SK-N-SH treated with all-trans-retinoic acid at 6 μM for 48 hours (cell line): ENCODE measurements at regions not wholly inside any gene's neighbourhood (a gene's known extent, or its start where the extent isn't known, plus 50 kb on each side); places are given as distances from the start of the nearest gene placed in this dataset.

Experiments used
- ATAC-seq: fragments of 200-7000 bp; cut with Tn5 transposase; 3 replicates; pipeline ENCODE4 v1.9.1; 2020; ENCODE audit warnings: mild to moderate bottlenecking, moderate library complexity
- ARNTL ChIP-seq: fragments of 450-650 bp; formaldehyde crosslinking; IDR thresholded peaks from 2 replicates; pipeline ENCODE4 v1.5.0; 2020; ENCODE audit warnings: low read depth, mild to moderate bottlenecking, moderate library complexity, borderline replicate concordance
- BACH2 ChIP-seq: fragments of 250-450 bp; sonication (Bioruptor Pico); IDR thresholded peaks from 2 replicates; pipeline ENCODE4 v1.9.0; 2021; ENCODE audit warnings: mild to moderate bottlenecking, borderline replicate concordance
- CSDC2 ChIP-seq: fragments of 250-450 bp; sonication (Bioruptor Pico); IDR thresholded peaks from 2 replicates; pipeline ENCODE4 v1.5.0; 2020; ENCODE audit warnings: mild to moderate bottlenecking, moderate library complexity
- ESRRG ChIP-seq: fragments of 250-450 bp; sonication (Bioruptor Pico); IDR thresholded peaks from 2 replicates; pipeline ENCODE4 v1.6.1; 2021; ENCODE audit warnings: mild to moderate bottlenecking
- GLIS3 ChIP-seq: fragments of 250-450 bp; sonication (Bioruptor Pico); IDR thresholded peaks from 2 replicates; pipeline ENCODE4 v1.5.0; 2020; ENCODE audit warnings: mild to moderate bottlenecking, moderate library complexity
- ISL1 ChIP-seq: fragments of 250-450 bp; sonication (Bioruptor Pico); IDR thresholded peaks from 2 replicates; pipeline ENCODE4 v2.1.2; 2022; ENCODE audit warnings: mild to moderate bottlenecking, moderate library complexity
- OSR1 ChIP-seq: fragments of 250-450 bp; sonication (Bioruptor Pico); IDR thresholded peaks from 2 replicates; pipeline ENCODE4 v1.8.0; 2022; ENCODE audit warnings: moderate library complexity, mild to moderate bottlenecking, inconsistent platforms
- PPARA ChIP-seq: fragments of 250-450 bp; sonication (Bioruptor Pico); IDR thresholded peaks from 2 replicates; pipeline ENCODE4 v1.5.0; 2020; ENCODE audit warnings: mild to moderate bottlenecking, borderline replicate concordance
- SNAI2 ChIP-seq: fragments of 250-450 bp; sonication (Bioruptor Pico); IDR thresholded peaks from 2 replicates; pipeline ENCODE4 v1.5.0; 2020; ENCODE audit warnings: mild to moderate bottlenecking, moderate library complexity
- TCF4 ChIP-seq: fragments of 250-450 bp; sonication (Bioruptor Pico); IDR thresholded peaks from 2 replicates; pipeline ENCODE4 v1.8.0; 2021; ENCODE audit warnings: mild to moderate bottlenecking, moderate library complexity, borderline replicate concordance
- TOX ChIP-seq: fragments of 250-450 bp; sonication (Bioruptor Pico); IDR thresholded peaks from 2 replicates; pipeline ENCODE4 v1.8.0; 2021; ENCODE audit warnings: mild to moderate bottlenecking, moderate library complexity, borderline replicate concordance
- ZC3H10 ChIP-seq: fragments of 250-450 bp; sonication (Bioruptor Pico); IDR thresholded peaks from 2 replicates; pipeline ENCODE4 v1.5.1; 2021; ENCODE audit warnings: mild to moderate bottlenecking, moderate library complexity
- ZFP3 ChIP-seq: fragments of 250-450 bp; sonication (Bioruptor Pico); IDR thresholded peaks from 2 replicates; pipeline ENCODE4 v1.5.0; 2020; ENCODE audit warnings: mild to moderate bottlenecking, moderate library complexity
- ZFP30 ChIP-seq: fragments of 450-650 bp; formaldehyde crosslinking; IDR thresholded peaks from 2 replicates; pipeline ENCODE4 v1.5.0; 2022; ENCODE audit warnings: mild to moderate bottlenecking, moderate library complexity
- ZNF565 ChIP-seq: fragments of 450-650 bp; formaldehyde crosslinking; conservative IDR thresholded peaks from 2 replicates; pipeline ENCODE4 v1.5.0; 2020; ENCODE audit warnings: low read depth, mild to moderate bottlenecking, moderate library complexity
- ZNF70 ChIP-seq: fragments of 450-650 bp; formaldehyde crosslinking; IDR thresholded peaks from 2 replicates; pipeline ENCODE4 v1.5.0; 2020; ENCODE audit warnings: mild to moderate bottlenecking, moderate library complexity
- ZNF8 ChIP-seq: fragments of 450-650 bp; formaldehyde crosslinking; IDR thresholded peaks from 2 replicates; pipeline ENCODE4 v1.5.0; 2020; ENCODE audit warnings: mild to moderate bottlenecking, moderate library complexity
- TF ChIP-seq, protein P1 (sequence below): fragments of 250-450 bp; sonication (Bioruptor Pico); IDR thresholded peaks from 2 replicates; pipeline ENCODE4 v1.8.0; 2021; ENCODE audit warnings: low read depth, mild to moderate bottlenecking, moderate library complexity, borderline replicate concordance
- TF ChIP-seq, protein P2 (sequence below): fragments of 250-450 bp; sonication (Bioruptor Pico); IDR thresholded peaks from 2 replicates; pipeline ENCODE4 v1.8.0; 2020; ENCODE audit warnings: mild to moderate bottlenecking, moderate library complexity, borderline replicate concordance
- TF ChIP-seq, protein P3 (sequence below): fragments of 250-450 bp; sonication (Bioruptor Pico); IDR thresholded peaks from 2 replicates; pipeline ENCODE4 v1.5.1; 2020; ENCODE audit warnings: low read depth, mild to moderate bottlenecking, moderate library complexity
- TF ChIP-seq, protein P4 (sequence below): fragments of 250-450 bp; sonication (Bioruptor Pico); IDR thresholded peaks from 2 replicates; pipeline ENCODE4 v1.5.0; 2020; ENCODE audit warnings: mild to moderate bottlenecking, moderate library complexity
- TF ChIP-seq, protein P5 (sequence below): fragments of 250-450 bp; sonication (Bioruptor Pico); IDR thresholded peaks from 2 replicates; pipeline ENCODE4 v1.5.1; 2021; ENCODE audit warnings: mild to moderate bottlenecking, moderate library complexity

DNA sequence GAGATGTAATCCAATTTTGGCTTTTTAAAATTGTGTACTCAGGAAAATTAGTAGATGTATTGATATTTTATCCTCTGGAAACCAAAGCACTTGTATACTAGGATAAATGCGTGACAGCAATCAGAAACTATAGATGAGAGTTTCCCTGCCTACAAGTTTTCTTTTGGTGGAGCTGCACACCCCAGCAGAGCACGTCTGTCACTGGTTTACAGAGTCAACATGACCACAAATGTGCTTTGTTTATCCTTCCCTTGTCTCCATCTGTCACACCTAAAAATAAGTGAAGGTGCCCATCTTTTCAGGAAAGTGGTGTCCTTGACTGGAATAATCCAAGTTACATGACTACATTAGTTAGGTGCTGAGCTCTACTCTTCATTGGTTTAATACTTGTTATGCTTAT is 210.4 kb upstream of the DSEL start:
- TF ChIP-seq OSR1, result no peak
- no peak for ATAC-seq

DNA sequence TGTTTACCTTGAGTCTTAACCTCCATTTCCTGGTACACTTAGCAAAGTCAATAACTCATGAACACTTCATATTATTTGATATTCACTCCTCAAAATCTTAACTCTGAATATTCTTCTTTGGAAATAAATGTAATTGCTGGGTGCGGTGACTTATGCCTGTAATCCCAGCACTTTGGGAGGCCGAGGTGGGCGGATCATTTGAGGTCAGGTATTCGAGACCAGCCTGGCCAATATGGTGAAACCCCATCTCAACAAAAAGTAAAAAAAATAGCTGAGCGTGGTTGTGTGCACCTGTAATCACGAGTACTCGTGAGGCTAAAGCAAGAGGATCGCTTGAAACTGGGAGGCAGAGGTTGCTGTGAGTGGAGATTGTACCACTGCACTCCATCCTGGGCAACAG is 201.3 kb upstream of the DSEL start:
- TF ChIP-seq, protein P1, sequence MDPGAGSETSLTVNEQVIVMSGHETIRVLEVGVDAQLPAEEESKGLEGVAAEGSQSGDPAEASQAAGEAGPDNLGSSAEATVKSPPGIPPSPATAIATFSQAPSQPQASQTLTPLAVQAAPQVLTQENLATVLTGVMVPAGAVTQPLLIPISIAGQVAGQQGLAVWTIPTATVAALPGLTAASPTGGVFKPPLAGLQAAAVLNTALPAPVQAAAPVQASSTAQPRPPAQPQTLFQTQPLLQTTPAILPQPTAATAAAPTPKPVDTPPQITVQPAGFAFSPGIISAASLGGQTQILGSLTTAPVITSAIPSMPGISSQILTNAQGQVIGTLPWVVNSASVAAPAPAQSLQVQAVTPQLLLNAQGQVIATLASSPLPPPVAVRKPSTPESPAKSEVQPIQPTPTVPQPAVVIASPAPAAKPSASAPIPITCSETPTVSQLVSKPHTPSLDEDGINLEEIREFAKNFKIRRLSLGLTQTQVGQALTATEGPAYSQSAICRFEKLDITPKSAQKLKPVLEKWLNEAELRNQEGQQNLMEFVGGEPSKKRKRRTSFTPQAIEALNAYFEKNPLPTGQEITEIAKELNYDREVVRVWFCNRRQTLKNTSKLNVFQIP, result no peak
- no peak for ATAC-seq

DNA sequence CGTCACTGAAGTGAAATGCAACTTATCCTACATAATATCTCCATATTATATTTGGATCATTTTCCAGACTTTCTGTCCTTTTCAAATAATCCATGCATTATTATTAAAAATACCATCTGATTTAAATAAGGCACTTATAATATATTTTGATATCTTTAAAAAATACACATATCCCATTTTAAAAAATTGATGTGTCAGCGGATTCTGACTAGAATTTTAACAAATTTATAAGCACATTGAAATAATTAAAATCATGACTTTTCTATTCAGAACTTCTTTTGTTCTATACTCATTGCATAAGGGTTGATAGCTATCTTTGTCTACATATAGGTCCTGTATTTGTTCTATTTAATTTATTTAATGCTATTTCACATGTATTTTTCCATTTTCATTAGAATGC is 199.0 kb upstream of the DSEL start:
- TF ChIP-seq GLIS3 (CRISPR knock-in tag) (no peak), TCF4 (CRISPR knock-in tag) (no peak), ZC3H10 (no peak), ESRRG (CRISPR knock-in tag) (no peak), ARNTL (no peak), BACH2 (no peak), SNAI2 (CRISPR knock-in tag) (no peak), OSR1 (no peak), ZNF8 (CRISPR knock-in tag) (no peak), ISL1 (CRISPR knock-in tag) (no peak), ZFP3 (CRISPR knock-in tag) (no peak), ZFP30 (no peak), ZNF70 (CRISPR knock-in tag) (no peak), CSDC2 (CRISPR knock-in tag) (no peak), ZNF565 (no peak)
- TF ChIP-seq, protein P2, sequence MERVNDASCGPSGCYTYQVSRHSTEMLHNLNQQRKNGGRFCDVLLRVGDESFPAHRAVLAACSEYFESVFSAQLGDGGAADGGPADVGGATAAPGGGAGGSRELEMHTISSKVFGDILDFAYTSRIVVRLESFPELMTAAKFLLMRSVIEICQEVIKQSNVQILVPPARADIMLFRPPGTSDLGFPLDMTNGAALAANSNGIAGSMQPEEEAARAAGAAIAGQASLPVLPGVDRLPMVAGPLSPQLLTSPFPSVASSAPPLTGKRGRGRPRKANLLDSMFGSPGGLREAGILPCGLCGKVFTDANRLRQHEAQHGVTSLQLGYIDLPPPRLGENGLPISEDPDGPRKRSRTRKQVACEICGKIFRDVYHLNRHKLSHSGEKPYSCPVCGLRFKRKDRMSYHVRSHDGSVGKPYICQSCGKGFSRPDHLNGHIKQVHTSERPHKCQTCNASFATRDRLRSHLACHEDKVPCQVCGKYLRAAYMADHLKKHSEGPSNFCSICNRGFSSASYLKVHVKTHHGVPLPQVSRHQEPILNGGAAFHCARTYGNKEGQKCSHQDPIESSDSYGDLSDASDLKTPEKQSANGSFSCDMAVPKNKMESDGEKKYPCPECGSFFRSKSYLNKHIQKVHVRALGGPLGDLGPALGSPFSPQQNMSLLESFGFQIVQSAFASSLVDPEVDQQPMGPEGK (CRISPR knock-in tag), result no peak
- TF ChIP-seq, protein P3, sequence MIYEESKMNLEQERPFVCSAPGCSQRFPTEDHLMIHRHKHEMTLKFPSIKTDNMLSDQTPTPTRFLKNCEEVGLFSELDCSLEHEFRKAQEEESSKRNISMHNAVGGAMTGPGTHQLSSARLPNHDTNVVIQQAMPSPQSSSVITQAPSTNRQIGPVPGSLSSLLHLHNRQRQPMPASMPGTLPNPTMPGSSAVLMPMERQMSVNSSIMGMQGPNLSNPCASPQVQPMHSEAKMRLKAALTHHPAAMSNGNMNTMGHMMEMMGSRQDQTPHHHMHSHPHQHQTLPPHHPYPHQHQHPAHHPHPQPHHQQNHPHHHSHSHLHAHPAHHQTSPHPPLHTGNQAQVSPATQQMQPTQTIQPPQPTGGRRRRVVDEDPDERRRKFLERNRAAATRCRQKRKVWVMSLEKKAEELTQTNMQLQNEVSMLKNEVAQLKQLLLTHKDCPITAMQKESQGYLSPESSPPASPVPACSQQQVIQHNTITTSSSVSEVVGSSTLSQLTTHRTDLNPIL (CRISPR knock-in tag), result no peak
- TF ChIP-seq, protein P1, result no peak
- TF ChIP-seq, protein P4, sequence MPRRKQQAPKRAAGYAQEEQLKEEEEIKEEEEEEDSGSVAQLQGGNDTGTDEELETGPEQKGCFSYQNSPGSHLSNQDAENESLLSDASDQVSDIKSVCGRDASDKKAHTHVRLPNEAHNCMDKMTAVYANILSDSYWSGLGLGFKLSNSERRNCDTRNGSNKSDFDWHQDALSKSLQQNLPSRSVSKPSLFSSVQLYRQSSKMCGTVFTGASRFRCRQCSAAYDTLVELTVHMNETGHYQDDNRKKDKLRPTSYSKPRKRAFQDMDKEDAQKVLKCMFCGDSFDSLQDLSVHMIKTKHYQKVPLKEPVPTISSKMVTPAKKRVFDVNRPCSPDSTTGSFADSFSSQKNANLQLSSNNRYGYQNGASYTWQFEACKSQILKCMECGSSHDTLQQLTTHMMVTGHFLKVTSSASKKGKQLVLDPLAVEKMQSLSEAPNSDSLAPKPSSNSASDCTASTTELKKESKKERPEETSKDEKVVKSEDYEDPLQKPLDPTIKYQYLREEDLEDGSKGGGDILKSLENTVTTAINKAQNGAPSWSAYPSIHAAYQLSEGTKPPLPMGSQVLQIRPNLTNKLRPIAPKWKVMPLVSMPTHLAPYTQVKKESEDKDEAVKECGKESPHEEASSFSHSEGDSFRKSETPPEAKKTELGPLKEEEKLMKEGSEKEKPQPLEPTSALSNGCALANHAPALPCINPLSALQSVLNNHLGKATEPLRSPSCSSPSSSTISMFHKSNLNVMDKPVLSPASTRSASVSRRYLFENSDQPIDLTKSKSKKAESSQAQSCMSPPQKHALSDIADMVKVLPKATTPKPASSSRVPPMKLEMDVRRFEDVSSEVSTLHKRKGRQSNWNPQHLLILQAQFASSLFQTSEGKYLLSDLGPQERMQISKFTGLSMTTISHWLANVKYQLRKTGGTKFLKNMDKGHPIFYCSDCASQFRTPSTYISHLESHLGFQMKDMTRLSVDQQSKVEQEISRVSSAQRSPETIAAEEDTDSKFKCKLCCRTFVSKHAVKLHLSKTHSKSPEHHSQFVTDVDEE, result no peak
- TF ChIP-seq, protein P5, sequence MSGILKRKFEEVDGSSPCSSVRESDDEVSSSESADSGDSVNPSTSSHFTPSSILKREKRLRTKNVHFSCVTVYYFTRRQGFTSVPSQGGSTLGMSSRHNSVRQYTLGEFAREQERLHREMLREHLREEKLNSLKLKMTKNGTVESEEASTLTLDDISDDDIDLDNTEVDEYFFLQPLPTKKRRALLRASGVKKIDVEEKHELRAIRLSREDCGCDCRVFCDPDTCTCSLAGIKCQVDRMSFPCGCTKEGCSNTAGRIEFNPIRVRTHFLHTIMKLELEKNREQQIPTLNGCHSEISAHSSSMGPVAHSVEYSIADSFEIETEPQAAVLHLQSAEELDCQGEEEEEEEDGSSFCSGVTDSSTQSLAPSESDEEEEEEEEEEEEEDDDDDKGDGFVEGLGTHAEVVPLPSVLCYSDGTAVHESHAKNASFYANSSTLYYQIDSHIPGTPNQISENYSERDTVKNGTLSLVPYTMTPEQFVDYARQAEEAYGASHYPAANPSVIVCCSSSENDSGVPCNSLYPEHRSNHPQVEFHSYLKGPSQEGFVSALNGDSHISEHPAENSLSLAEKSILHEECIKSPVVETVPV (CRISPR knock-in tag), result no peak
- no peak for ATAC-seq

DNA sequence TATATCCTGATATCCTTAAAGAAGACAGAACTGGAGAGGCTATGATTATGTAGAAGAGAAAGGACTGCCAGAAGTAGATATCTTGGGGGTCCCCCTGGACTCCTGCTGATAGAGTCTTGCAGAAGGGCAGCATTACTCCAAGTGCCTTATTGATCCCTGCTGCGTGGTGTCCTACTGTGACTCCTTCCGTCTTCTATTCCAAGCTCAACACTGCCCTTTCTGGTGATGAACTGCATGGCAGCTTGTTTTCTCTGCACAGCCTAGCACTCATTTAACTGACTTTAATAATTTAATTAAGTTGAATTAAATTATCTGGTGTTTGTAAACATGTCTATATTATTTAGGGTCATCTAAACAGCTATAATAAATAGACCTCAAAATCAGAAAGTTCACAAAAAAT is 194.1 kb upstream of the DSEL start:
- ATAC-seq, result no peak
- TF ChIP-seq, protein P1, result no peak
- TF ChIP-seq CSDC2 (CRISPR knock-in tag), result no peak
- TF ChIP-seq TCF4 (CRISPR knock-in tag), result no peak
- TF ChIP-seq ZNF8 (CRISPR knock-in tag), result no peak
- TF ChIP-seq, protein P5 (CRISPR knock-in tag), result no peak
- TF ChIP-seq PPARA (CRISPR knock-in tag), result no peak
- no peak for TF ChIP-seq TOX (CRISPR knock-in tag)
- TF ChIP-seq BACH2, result no peak
- TF ChIP-seq, protein P3 (CRISPR knock-in tag), result no peak
- TF ChIP-seq ZFP30, result no peak
- no peak for TF ChIP-seq ZFP3 (CRISPR knock-in tag)
